OCI-LY7 (cell line): ENCODE measurements at regions not wholly inside any gene's neighbourhood (a gene's known extent, or its start where the extent isn't known, plus 50 kb on each side); places are given as distances from the start of the nearest gene placed in this dataset.

Experiments
- CTCF ChIP-seq: fragments of 200-600 bp; sonication (generic); conservative IDR thresholded peaks from 2 replicates; pipeline ENCODE4 v1.5.1; 2014; ENCODE audit warnings: mild to moderate bottlenecking, antibody characterized with exemption, low read length, moderate library complexity, mixed read lengths
- EZH2phosphoT487 ChIP-seq: fragments of 200-600 bp; sonication (generic); IDR thresholded peaks from 2 replicates; pipeline ENCODE4 v1.6.1; 2018; ENCODE audit warnings: low read depth, borderline replicate concordance, mild to moderate bottlenecking, mixed run types, antibody characterized with exemption, low read length, moderate library complexity, mixed read lengths

- TF ChIP-seq CTCF (no peak), EZH2phosphoT487 (no peak)
Observed at GRCh38 chr3:713006-713621, 379.7 kb upstream of the CNTN6 start.
